SJSA1 (cell line): ENCODE measurements at regions not wholly inside any gene's neighbourhood (a gene's known extent, or its start where the extent isn't known, plus 50 kb on each side); places are given as distances from the start of the nearest gene placed in this dataset.
"Not testable (repeated sequence)": the region's sequence is repeated elsewhere in the genome, so short reads cannot be mapped to it uniquely, and the experiment has no call there.

ENCODE experiments used
- DNase-seq, 2 experiments: peaks; one replicate each; pipeline ENCODE4 v3.0.0-alpha.2; 2015 to 2020; ENCODE audit warnings: low spot score in 2 of 2, low read depth in 1 of 2
- H3K27ac ChIP-seq: fragments of 250-450 bp; sonication (Bioruptor Pico); 2 replicates; pipeline ENCODE4 v1.5.1; 2020; ENCODE audit warnings: mild to moderate bottlenecking, moderate library complexity
- H3K27me3 ChIP-seq: fragments of 250-450 bp; sonication (Bioruptor Pico); replicated peaks from 2 replicates; pipeline ENCODE4 v1.5.1; 2020; ENCODE audit warnings: mild to moderate bottlenecking, moderate library complexity
- H3K36me3 ChIP-seq: fragments of 250-450 bp; sonication (Bioruptor Pico); 2 replicates; pipeline ENCODE4 v1.5.1; 2020; ENCODE audit warnings: mild to moderate bottlenecking
- H3K4me1 ChIP-seq: fragments of 250-450 bp; sonication (Bioruptor Pico); replicated peaks from 2 replicates; pipeline ENCODE4 v1.6.1; 2021; ENCODE audit warnings: mild to moderate bottlenecking
- H3K4me3 ChIP-seq: fragments of 250-450 bp; sonication (Bioruptor Pico); 2 replicates; pipeline ENCODE4 v1.5.1; 2020; ENCODE audit warnings: mild to moderate bottlenecking
- H3K9me3 ChIP-seq: fragments of 250-450 bp; sonication (Bioruptor Pico); replicated peaks from 2 replicates; pipeline ENCODE4 v1.5.1; 2020; ENCODE audit warnings: mild to moderate bottlenecking

DNA sequence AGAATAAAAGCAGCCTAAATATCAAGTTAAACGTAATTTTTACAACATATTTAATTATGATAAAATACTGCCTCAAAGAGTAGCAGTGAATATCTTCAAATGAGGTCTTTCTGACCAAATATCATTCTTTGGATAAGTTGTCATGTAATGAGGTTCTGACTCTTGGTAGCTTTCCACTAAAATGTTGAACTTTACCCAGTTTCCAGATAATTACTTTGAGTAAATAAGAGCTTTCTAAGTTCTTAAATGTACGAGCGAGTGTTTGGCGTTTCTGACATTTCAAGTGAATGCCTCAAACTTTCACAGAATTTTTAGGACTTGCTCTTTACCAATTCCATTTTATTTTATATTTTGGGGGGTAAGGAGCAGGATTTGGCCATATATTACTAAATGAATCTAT lies 1515.2 kb downstream of the FAM181B start:
- Histone ChIP-seq H3K36me3 (no peaks in the 10 kb centered on the region), H3K27me3 (no peaks in the 10 kb centered on the region), H3K4me3 (no peak overlapping the region), H3K27ac (no peak overlapping the region), H3K9me3 (no peaks in the 10 kb centered on the region), H3K4me1 (no peaks in the 10 kb centered on the region)
- no peak for DNase-seq

DNA sequence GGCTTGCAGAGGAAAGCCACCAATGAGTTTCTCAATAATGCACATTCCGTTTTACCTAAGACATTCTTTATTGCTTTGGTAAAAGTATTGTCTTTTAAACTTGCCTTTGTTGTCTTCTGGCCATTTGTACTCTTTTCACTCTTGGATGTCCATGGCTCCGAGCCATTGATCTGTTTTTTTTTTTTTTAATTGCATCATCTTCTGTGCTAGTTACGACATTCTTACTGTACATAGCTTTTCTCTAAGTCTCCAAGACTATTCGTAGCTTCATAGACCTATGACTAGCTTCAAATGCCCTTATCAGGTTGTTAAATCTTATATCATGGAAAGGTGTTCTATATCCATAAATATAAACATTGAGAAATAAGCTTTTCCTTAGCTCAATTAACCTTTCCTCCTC lies 1522.6 kb downstream of the FAM181B start:
- H3K4me3 ChIP-seq: no peak overlapping the region
- no peaks in the 10 kb centered on the region for H3K4me1 ChIP-seq
- no peak for DNase-seq
- no peaks in the 10 kb centered on the region for H3K9me3 ChIP-seq
- H3K36me3 ChIP-seq: no peaks in the 10 kb centered on the region
- H3K27me3 ChIP-seq: no peaks in the 10 kb centered on the region
- no peak overlapping the region for H3K27ac ChIP-seq

- no peak for DNase-seq
- no peaks in the 10 kb centered on the region for H3K27me3 ChIP-seq
- H3K4me3 ChIP-seq: no peak overlapping the region
- no peak overlapping the region for H3K27ac ChIP-seq
- no peaks in the 10 kb centered on the region for H3K9me3 ChIP-seq
- H3K4me1 ChIP-seq: no peaks in the 10 kb centered on the region
- H3K36me3 ChIP-seq: no peaks in the 10 kb centered on the region
Measured at GRCh38 chr11:81207421-81208054, 1526.1 kb downstream of the FAM181B start.

GRCh38 chr11:81203876-81204275 lies 1529.8 kb downstream of the FAM181B start:
- H3K36me3 ChIP-seq: no peaks in the 10 kb centered on the region
- H3K27ac ChIP-seq: no peak overlapping the region
- H3K4me1 ChIP-seq: no peaks in the 10 kb centered on the region
- H3K4me3 ChIP-seq: no peak overlapping the region
- no peaks in the 10 kb centered on the region for H3K9me3 ChIP-seq
- no peak for DNase-seq
- no peaks in the 10 kb centered on the region for H3K27me3 ChIP-seq

- Histone ChIP-seq H3K27me3 (no peaks in the 10 kb centered on the region), H3K4me1 (no peaks in the 10 kb centered on the region), H3K27ac (no peak overlapping the region), H3K9me3 (no peaks in the 10 kb centered on the region), H3K4me3 (no peak overlapping the region), H3K36me3 (no peaks in the 10 kb centered on the region)
- DNase-seq: no peak
Measured at GRCh38 chr11:81197396-81197795, 1536.3 kb downstream of the FAM181B start.

DNA sequence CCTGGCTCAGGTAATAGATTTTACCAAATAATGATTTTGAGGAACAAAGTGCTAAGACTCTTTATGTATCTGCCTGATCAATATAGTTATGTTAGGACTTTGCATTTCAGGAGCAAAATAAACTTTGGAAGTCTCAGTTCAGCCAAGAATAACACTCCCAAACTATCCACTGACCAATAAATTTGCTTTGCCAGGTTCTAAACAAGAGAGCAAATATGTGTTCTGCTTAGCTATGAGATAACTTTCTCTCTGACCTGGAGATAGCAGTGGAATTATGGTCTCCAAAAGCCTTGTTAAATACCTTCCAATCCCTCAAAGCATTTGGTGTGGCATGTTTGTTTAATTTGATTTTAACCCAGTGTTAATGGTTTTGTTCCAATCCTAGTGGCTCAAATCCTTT lies 1541.1 kb downstream of the FAM181B start:
- Histone ChIP-seq H3K27me3 (no peaks in the 10 kb centered on the region), H3K4me1 (no peaks in the 10 kb centered on the region), H3K36me3 (no peaks in the 10 kb centered on the region), H3K27ac (no peak overlapping the region), H3K4me3 (no peak overlapping the region), H3K9me3 (no peaks in the 10 kb centered on the region)
- DNase-seq: no peak

- Histone ChIP-seq H3K27me3 (no peaks in the 10 kb centered on the region), H3K4me1 (no peaks in the 10 kb centered on the region), H3K9me3 (no peaks in the 10 kb centered on the region), H3K27ac (no peak overlapping the region), H3K4me3 (no peak overlapping the region), H3K36me3 (no peaks in the 10 kb centered on the region)
- DNase-seq: no peak
Measured at GRCh38 chr11:81190546-81190945, 1543.1 kb downstream of the FAM181B start.

DNA sequence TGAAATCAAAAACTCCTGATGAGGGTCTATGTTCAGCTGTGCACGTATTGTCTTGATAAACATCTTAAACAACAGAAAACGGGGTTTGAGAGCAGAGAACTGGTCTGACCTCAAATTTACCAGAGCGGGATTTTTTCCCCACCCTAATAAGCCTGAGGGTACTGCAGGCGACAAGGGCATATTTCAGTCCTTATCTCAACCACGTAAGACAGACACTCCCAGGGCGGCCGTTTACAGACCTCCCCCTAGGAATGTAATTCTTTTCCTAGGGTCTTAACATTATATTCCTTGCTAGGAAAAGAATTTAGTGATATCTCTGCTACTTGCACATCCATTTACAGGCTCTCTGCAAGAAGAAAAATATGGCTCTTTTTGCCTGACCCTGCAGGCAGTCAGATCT lies 1546.6 kb downstream of the FAM181B start:
- H3K4me1 ChIP-seq, H3K4me3 ChIP-seq, H3K27ac ChIP-seq, H3K36me3 ChIP-seq, H3K27me3 ChIP-seq, H3K9me3 ChIP-seq, DNase-seq: not testable (repeated sequence)

GRCh38 chr11:81174646-81175330 lies 1558.9 kb downstream of the FAM181B start:
- H3K9me3 ChIP-seq: no peaks in the 10 kb centered on the region
- H3K4me3 ChIP-seq: no peak overlapping the region
- DNase-seq: no peak
- no peak overlapping the region for H3K27ac ChIP-seq
- H3K36me3 ChIP-seq: no peaks in the 10 kb centered on the region
- H3K4me1 ChIP-seq: no peaks in the 10 kb centered on the region
- no peaks in the 10 kb centered on the region for H3K27me3 ChIP-seq

- Histone ChIP-seq H3K9me3 (no peaks in the 10 kb centered on the region), H3K4me1 (no peaks in the 10 kb centered on the region), H3K27me3 (no peaks in the 10 kb centered on the region), H3K36me3 (no peaks in the 10 kb centered on the region), H3K27ac (no peak overlapping the region), H3K4me3 (no peak overlapping the region)
- no peak for DNase-seq
Measured at GRCh38 chr11:81165164-81165563, 1568.5 kb downstream of the FAM181B start.

- Histone ChIP-seq H3K27me3 (no peaks in the 10 kb centered on the region), H3K9me3 (no peaks in the 10 kb centered on the region), H3K27ac (no peak overlapping the region), H3K4me3 (no peak overlapping the region), H3K4me1 (no peaks in the 10 kb centered on the region), H3K36me3 (no peaks in the 10 kb centered on the region)
- DNase-seq: no peak
Measured at GRCh38 chr11:81159900-81160299, 1573.8 kb downstream of the FAM181B start.

GRCh38 chr11:81135570-81135969 lies 1598.1 kb downstream of the FAM181B start:
- Histone ChIP-seq H3K4me1 (no peaks in the 10 kb centered on the region), H3K4me3 (no peak overlapping the region), H3K27me3 (no peaks in the 10 kb centered on the region), H3K36me3 (no peaks in the 10 kb centered on the region), H3K27ac (no peak overlapping the region), H3K9me3 (no peaks in the 10 kb centered on the region)
- no peak for DNase-seq

GRCh38 chr11:81129618-81130017 lies 1604.0 kb downstream of the FAM181B start:
- Histone ChIP-seq H3K36me3 (no peaks in the 10 kb centered on the region), H3K9me3 (no peaks in the 10 kb centered on the region), H3K4me1 (no peaks in the 10 kb centered on the region), H3K4me3 (no peak overlapping the region), H3K27ac (no peak overlapping the region), H3K27me3 (no peaks in the 10 kb centered on the region)
- no peak for DNase-seq

GRCh38 chr11:81112718-81113117 lies 1620.9 kb downstream of the FAM181B start:
- Histone ChIP-seq H3K4me3 (no peak overlapping the region), H3K9me3 (no peaks in the 10 kb centered on the region), H3K36me3 (no peaks in the 10 kb centered on the region), H3K27me3 (no peaks in the 10 kb centered on the region), H3K27ac (no peak overlapping the region), H3K4me1 (no peaks in the 10 kb centered on the region)
- DNase-seq: no peak

GRCh38 chr11:81104051-81104450 lies 1629.6 kb downstream of the FAM181B start:
- no peak overlapping the region for H3K27ac ChIP-seq
- no peak overlapping the region for H3K4me3 ChIP-seq
- no peaks in the 10 kb centered on the region for H3K36me3 ChIP-seq

More at GRCh38 chr11:81104051-81104450, 1629.6 kb downstream of the FAM181B start:
- Histone ChIP-seq H3K9me3 (no peaks in the 10 kb centered on the region), H3K4me1 (no peaks in the 10 kb centered on the region), H3K27me3 (no peaks in the 10 kb centered on the region)
- no peak for DNase-seq
